Activated CD8-positive, alpha-beta memory T cell treated with anti-CD3 and anti-CD28 coated beads for 48 hours (primary cell): ENCODE measurements at regions not wholly inside any gene's neighbourhood (a gene's known extent, or its start where the extent isn't known, plus 50 kb on each side); places are given as distances from the start of the nearest gene placed in this dataset.

Source experiments
- DNase-seq, 3 experiments: peaks; one replicate each; pipeline ENCODE4 v3.0.0-alpha.2; 2020; ENCODE audit warnings: low read depth in 2 of 3, low spot score in 2 of 3

GRCh38 chr5:171509467-171509866, 90.0 kb downstream of the FGF18 start:
- no peak for DNase-seq

DNA sequence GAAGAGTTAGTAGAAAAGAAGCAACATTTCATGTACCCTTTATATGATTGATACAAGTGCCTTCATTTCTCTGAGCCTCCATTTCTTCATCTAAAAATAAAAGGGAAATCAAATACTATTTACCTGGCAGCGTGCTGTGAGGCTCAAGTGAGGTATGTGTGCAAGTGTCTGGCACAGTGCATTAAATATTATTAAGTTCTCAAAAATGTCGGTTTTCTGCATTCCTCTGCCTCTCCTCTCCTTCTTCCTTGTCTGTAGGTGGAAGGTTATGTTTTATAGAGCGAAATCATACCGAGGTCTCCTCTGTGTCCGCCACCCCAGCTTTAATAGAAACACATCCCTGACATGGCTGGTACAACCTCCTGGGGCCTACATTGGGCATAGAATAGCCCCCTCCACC, 93.0 kb downstream of the FGF18 start:
- DNase-seq: no peak

DNA sequence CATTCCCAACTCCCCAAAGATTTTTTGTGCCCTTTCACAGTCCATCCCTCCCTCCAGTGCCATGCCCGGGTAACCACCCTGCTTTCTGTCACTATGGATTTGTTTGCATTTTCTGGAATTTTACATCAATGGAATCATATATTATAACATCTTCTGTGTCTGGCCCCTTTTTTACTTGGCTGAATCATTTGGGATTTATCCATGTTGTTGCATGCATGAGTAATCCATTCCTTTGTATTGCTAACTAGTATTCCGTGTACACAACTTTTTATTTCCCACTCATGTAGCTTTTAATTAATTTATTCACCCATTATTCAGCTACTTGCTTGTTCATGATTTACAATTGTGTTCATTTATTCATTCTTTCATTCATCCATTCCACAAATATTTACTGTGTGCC, 94.1 kb downstream of the FGF18 start:
- DNase-seq: no peak

- no peak for DNase-seq
Observed at GRCh38 chr5:171518916-171519315, 99.5 kb downstream of the FGF18 start.

DNA sequence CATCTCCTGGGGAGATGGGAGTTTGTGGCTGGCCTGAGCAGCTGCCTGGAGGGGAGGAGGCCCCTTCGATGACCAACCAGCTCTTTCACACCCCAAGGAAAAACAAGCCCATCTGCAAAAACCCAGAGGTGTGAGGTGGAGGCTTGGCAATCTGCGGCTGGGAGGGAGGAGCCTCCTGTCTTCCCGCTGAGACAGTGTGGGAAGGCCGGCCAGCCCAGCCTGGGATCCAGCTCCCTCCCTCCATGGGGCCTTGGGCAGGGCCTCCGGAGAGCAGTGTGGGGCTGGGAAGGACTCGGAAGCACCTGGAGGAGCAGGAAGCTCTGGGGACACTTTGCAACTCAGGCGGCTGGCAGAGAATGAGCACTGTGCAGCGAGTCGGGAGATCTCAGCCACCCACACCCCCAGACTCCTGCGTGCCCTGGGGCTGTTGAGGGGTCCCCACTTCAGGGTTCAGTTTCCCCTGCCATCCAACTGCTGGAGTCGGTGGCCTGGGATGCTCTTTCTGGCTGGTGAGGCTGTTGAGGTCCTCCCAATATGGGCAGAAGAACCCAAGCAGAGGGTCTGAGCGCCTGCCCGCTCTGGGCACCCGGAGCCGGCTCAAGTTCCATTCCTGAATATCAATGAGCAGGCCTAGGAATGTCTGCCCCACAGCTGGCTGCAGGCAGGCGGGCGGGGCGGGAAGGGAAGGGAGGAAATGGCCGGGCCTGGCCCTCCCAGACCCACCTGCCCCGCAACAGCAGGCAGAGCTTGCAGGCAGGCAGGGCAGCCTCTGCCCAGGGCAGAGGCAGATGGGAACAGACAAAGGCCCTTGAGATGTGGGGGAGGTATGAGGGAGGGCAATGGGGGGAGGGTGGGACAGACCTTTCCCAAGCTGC, 101.1 kb downstream of the FGF18 start:
- no peak for DNase-seq

GRCh38 chr5:171521219-171521633, 101.8 kb downstream of the FGF18 start:
- DNase-seq: no peak

- DNase-seq: no peak
Observed at GRCh38 chr5:171521679-171522078, 102.2 kb downstream of the FGF18 start.

DNA sequence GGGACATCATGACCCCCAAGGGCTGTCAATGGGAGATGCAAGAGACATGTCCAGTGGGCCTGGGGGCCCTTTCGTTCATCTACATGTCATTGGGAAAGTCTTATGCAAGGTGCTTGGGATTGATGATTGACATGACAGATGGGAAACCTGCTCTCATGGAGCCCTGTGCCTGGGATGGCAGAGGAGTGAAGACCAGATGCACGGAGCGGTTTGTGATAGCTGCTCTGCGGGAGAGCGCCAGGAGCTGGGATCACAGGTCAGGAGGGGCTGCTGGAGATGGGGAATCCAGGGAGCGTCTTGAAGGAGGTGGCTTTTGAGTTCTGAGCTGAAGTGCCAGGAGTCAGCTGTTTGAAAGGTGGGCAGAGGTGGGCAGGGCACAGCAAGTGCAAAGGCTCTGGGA, 104.3 kb downstream of the FGF18 start:
- DNase-seq: no peak

GRCh38 chr5:171524466-171524865, 105.0 kb downstream of the FGF18 start:
- DNase-seq: no peak

GRCh38 chr5:171525085-171525484, 105.6 kb downstream of the FGF18 start:
- no peak for DNase-seq

GRCh38 chr5:171528036-171528435, 108.6 kb downstream of the FGF18 start:
- DNase-seq: no peak

- DNase-seq: no peak
Observed at GRCh38 chr5:171528865-171529614, 109.6 kb downstream of the FGF18 start.

DNA sequence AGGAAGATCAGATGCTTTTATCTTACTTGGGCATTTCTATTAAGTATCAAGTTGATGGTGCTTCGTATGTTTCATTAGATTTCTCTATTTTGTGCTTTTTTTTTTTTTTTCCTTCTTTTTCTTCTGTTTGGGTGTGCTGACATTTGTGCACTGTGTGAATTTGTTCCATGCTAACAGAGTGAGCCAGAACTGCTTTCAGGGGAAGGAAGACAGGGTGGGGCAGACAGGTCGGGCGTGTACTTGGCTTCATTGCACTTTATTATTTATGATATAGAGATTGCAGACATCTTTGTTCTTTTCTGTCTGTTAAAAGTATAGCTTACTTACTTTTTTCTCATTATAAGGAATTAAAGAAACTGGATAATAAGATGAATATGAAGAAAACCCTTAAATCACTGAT, 112.2 kb downstream of the FGF18 start:
- DNase-seq: no peak

- DNase-seq: no peak
Observed at GRCh38 chr5:171533153-171533552, 113.7 kb downstream of the FGF18 start.

- no peak for DNase-seq
Observed at GRCh38 chr5:171534043-171534895, 114.8 kb downstream of the FGF18 start.

DNA sequence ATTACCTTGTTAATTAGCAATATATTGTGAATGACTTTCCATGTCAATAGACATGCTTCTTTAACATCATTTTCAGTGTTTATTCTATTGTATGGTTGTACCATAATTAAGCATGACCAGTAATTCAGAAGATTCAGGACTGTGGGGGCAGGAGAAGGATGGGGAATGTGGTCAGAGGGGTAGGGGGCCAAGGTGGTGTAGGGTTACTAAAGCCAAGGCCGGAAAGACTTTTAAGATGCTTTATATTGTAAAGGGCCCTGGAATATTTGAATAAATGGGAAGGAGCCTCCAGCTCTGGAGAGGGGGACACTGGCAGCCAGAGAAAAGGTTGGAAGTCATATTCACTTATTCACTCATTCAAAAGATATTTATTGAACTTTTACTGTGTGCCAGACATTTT, 115.7 kb downstream of the FGF18 start:
- no peak for DNase-seq

DNA sequence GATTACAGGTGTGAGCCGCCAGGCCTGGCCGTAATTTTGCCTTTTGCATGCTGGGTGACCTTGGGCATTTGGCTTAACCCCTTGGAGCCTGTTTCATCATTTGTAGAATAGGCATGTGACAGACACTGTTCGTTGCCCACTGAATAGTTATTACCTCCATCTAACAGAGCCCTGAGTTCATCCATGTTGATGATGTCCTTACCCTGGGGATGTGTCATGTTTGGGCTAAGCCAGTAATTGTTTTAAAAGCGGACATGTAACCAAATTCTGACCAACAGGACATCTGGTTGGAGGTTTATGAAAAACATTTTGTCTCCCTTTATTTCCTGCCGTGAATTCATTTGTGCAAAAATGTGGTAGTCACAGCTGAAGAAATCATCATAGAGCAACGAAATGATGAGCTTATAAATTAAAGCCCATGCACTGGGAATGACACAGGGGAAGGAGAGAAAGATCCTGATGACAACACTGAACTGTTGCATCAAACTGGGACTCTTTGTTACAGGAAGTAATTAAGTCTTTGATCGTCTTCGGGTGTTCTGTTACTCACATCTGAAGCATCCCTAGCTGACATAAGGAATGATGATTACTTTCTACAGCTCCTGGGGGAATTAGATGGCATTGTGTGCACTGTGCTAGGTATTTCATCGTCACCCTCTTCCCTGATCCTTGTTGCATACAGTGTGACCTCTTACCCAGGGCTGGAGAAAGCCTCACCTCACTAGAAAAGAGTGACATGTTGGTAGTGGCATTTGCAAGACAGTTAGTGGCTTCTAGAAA, 117.8 kb downstream of the FGF18 start:
- DNase-seq: no peak

GRCh38 chr5:171537923-171538537, 118.6 kb downstream of the FGF18 start:
- no peak for DNase-seq

DNA sequence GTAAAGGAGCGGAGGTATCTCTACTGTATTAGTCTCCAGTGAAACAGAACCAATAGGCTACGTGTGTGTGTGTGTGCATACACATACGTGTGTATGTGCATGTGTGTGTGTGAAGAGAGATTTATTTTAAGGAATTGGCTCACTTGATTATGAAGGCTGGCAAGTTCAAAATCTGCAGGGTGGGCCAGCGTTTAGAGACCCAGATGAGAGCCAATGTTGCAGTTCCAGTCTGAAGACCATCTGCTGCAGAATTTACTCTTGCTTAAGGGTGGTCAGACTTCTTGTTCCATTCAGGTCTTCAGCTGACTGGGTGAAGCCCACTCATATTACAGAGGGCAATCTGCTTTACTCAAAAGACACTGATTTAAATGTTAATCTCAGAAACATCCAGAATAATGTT, 119.2 kb downstream of the FGF18 start:
- no peak for DNase-seq

- DNase-seq: no peak
Observed at GRCh38 chr5:171540865-171541264, 121.4 kb downstream of the FGF18 start.
